ENCODE measurements at regions not wholly inside any gene's neighbourhood (a gene's known extent, or its start where the extent isn't known, plus 50 kb on each side); places are given as distances from the start of the nearest gene placed in this dataset.

- no peak for DNase-seq (ENCODE audit: low spot score)
Observed at GRCh38 chr15:46251903-46252302, 617.1 kb downstream of the SQOR start.

- DNase-seq (ENCODE audit: low spot score): no peak
Observed at GRCh38 chr15:46258056-46258455, 623.2 kb downstream of the SQOR start.

- DNase-seq (ENCODE audit: low spot score): no peak
Observed at GRCh38 chr15:46260937-46261336, 626.1 kb downstream of the SQOR start.

- DNase-seq (ENCODE audit: low spot score): no peak
Observed at GRCh38 chr15:46265664-46266347, 631.0 kb downstream of the SQOR start.

GRCh38 chr15:46266661-46267060 lies 631.8 kb downstream of the SQOR start:
- DNase-seq (ENCODE audit: low spot score): no peak

GRCh38 chr15:46270481-46271147 lies 635.8 kb downstream of the SQOR start:
- DNase-seq (ENCODE audit: low spot score): no peak

- no peak for DNase-seq (ENCODE audit: low spot score)
Observed at GRCh38 chr15:46275701-46276100, 640.9 kb downstream of the SQOR start.

GRCh38 chr15:46277451-46277850 lies 642.6 kb downstream of the SQOR start:
- no peak for DNase-seq (ENCODE audit: low spot score)

- no peak for DNase-seq (ENCODE audit: low spot score)
Observed at GRCh38 chr15:46278062-46278461, 643.2 kb downstream of the SQOR start.

GRCh38 chr15:46278486-46279090 lies 643.8 kb downstream of the SQOR start:
- DNase-seq (ENCODE audit: low spot score): no peak

- no peak for DNase-seq (ENCODE audit: low spot score)
Observed at GRCh38 chr15:46280762-46281542, 646.1 kb downstream of the SQOR start.

GRCh38 chr15:46293550-46293949 lies 658.7 kb downstream of the SQOR start:
- DNase-seq (ENCODE audit: low spot score): no peak

- DNase-seq (ENCODE audit: low spot score): no peak
Observed at GRCh38 chr15:46296002-46296401, 661.2 kb downstream of the SQOR start.

- no peak for DNase-seq (ENCODE audit: low spot score)
Observed at GRCh38 chr15:46296797-46297196, 662.0 kb downstream of the SQOR start.

- no peak for DNase-seq (ENCODE audit: low spot score)
Observed at GRCh38 chr15:46297766-46298165, 662.9 kb downstream of the SQOR start.

GRCh38 chr15:46300716-46301115 lies 665.9 kb downstream of the SQOR start:
- DNase-seq (ENCODE audit: low spot score): no peak

- no peak for DNase-seq (ENCODE audit: low spot score)
Observed at GRCh38 chr15:46301291-46301690, 666.5 kb downstream of the SQOR start.

- DNase-seq (ENCODE audit: low spot score): no peak
Observed at GRCh38 chr15:46301826-46302225, 667.0 kb downstream of the SQOR start.

- DNase-seq (ENCODE audit: low spot score): no peak
Observed at GRCh38 chr15:46304321-46304720, 669.5 kb downstream of the SQOR start.

GRCh38 chr15:46307746-46308145 lies 672.9 kb downstream of the SQOR start:
- no peak for DNase-seq (ENCODE audit: low spot score)

- no peak for DNase-seq (ENCODE audit: low spot score)
Observed at GRCh38 chr15:46309914-46310313, 675.1 kb downstream of the SQOR start.

GRCh38 chr15:46312133-46312740 lies 677.4 kb downstream of the SQOR start:
- peak; percentile 28 for DNase-seq (ENCODE audit: low spot score)

Measured in CD4-positive, alpha-beta T cell treated with Interleukin-6 at 100 ng/mL for 8 hours (primary cell).